ENCODE measurements at regions not wholly inside any gene's neighbourhood (a gene's known extent, or its start where the extent isn't known, plus 50 kb on each side); places are given as distances from the start of the nearest gene placed in this dataset.
"Not testable (repeated sequence)": the region's sequence is repeated elsewhere in the genome, so short reads cannot be mapped to it uniquely, and the experiment has no call there.

DNA sequence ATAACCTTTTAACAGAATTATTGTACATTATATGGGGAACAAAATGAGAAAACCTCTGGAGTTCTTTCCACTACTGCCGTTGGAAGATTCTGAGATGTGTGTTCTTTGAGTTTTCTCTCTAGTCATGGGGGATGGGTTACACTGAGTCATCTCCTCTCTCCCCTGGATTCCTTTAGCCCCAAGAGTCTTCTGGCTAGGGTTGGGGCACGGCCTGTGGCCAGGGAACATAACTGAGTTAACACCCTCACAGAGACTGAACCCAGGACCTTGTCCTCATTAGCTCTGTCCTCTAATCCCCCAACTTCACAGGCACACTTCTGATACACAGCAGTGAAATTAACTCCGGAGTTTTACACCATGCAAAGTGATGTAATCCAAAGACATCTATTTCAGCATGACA, 142.3 kb upstream of the F9 start:
- H3K27ac ChIP-seq = no peak overlapping the region
- TF ChIP-seq, protein P1, sequence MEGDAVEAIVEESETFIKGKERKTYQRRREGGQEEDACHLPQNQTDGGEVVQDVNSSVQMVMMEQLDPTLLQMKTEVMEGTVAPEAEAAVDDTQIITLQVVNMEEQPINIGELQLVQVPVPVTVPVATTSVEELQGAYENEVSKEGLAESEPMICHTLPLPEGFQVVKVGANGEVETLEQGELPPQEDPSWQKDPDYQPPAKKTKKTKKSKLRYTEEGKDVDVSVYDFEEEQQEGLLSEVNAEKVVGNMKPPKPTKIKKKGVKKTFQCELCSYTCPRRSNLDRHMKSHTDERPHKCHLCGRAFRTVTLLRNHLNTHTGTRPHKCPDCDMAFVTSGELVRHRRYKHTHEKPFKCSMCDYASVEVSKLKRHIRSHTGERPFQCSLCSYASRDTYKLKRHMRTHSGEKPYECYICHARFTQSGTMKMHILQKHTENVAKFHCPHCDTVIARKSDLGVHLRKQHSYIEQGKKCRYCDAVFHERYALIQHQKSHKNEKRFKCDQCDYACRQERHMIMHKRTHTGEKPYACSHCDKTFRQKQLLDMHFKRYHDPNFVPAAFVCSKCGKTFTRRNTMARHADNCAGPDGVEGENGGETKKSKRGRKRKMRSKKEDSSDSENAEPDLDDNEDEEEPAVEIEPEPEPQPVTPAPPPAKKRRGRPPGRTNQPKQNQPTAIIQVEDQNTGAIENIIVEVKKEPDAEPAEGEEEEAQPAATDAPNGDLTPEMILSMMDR (IDR thresholded peaks at IDR 0.05) = no peak
- no peak for DNase-seq (ENCODE audit: low spot score)
- no peak overlapping the region for H3K4me3 ChIP-seq

DNA sequence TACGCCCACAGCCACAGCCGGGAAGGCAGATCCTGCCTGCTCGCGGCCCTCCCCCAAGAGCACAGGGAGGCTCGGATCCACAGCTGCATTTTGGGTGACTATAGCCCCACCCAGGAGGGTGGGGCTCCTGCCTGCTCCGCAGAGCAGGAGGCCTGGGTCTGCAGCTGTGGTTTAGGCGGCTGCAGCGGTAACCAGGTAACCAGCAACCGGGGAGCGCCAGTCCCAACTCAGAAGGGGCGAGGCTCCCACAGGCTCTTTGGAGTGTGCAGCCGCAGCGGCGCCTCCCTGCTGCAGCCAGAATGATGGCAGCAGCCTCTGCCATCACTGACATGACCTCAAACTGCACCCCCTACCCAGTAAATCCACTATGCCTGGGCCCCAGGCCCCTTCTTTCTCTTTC, 148.0 kb upstream of the F9 start:
- no peak for DNase-seq (ENCODE audit: low spot score)
- TF ChIP-seq, protein P1 (IDR thresholded peaks at IDR 0.05) = no peak
- Histone ChIP-seq H3K27ac (no peak overlapping the region), H3K4me3 (no peak overlapping the region)

DNA sequence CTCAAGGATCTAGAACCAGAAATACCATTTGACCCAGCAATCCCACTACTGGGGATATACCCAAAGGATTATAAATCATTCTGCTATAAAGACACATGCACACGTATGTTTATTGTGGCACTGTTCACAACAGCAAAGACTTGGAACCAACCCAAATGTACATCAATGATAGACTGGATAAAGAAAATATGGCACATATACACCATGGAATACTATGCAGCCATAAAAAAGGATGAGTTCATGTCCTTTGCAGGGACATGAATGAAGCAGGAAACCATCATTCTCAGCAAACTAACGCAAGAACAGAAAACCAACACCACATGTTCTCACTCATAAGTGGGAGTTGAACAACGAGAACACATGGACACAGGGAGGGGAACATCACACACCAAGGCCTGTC, 154.0 kb upstream of the F9 start:
- H3K27ac ChIP-seq; DNase-seq (ENCODE audit: low spot score); H3K4me3 ChIP-seq: not testable (repeated sequence)

DNA sequence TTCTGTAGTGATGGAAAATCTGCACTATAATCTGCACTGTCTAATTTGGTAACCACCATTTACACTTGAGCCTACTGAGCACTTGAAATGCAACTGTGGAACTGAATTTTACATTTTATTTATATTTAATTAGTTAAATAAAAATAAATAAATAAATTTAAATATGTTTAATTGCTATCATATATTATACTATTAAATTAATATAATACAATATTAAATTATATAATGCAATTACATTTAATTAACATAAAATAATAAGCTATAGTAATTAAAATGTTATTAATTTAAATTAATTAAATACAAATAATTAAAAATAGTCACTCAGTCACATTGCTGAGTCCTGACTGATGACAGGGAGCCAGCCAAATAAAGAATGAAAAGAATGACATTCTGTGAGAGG, 170.2 kb upstream of the F9 start:
- no peak overlapping the region for H3K4me3 ChIP-seq
- no peak for DNase-seq (ENCODE audit: low spot score)
- TF ChIP-seq, protein P1 (IDR thresholded peaks at IDR 0.05) = no peak
- H3K27ac ChIP-seq = no peak overlapping the region

DNA sequence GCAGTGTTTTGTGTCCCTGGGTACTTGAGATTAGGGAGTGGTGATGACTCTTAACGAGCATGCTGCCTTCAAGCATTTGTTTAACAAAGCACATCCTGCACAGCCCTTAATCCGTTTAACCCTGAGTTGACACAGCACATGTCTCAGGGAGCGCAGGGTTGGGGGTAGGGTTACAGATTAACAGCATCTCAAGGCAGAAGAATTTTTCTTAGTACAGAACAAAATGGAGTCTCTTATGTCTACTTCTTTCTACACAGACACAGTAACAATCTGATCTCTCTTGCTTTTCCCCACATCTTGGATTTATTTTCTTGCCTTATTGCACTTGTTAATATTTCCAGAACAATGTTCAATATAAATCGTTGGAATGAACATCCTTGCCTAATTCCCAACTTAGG, 187.9 kb upstream of the F9 start:
- H3K27ac ChIP-seq; H3K4me3 ChIP-seq; DNase-seq (ENCODE audit: low spot score): not testable (repeated sequence)

DNA sequence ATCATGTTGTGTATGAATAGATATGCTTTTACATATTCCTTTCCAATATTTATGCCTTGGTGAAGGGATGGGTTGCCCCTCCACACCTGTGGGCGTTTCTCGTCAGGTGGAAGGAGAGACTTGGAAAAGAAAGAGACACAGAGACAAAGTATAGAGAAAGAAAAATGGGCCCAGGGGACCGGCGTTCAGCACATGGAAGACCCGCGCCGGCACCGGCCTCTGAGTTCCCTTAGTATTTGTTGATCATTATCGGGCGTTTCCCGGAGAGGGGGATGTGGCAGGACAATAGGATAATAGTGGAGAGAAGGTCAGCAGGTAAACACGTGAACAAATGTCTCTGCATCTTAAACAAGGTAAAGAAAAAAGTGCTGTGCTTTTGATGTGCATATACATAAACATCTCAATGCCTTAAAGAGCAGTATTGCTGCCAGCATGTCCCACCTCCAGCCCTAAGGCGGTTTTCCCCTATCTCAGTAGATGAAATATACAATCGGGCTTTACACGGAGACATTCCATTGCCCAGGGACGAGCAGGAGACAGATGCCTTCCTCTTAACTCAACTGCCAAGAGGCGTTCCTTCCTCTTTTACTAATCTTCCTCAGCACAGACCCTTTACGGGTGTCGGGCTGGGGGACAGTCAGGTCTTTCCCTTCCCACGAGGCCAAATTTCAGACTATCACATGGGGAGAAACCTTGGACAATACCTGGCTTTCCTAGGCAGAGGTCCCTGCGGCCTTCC, 188.5 kb upstream of the F9 start:
- H3K27ac ChIP-seq; DNase-seq (ENCODE audit: low spot score); H3K4me3 ChIP-seq: not testable (repeated sequence)

DNA sequence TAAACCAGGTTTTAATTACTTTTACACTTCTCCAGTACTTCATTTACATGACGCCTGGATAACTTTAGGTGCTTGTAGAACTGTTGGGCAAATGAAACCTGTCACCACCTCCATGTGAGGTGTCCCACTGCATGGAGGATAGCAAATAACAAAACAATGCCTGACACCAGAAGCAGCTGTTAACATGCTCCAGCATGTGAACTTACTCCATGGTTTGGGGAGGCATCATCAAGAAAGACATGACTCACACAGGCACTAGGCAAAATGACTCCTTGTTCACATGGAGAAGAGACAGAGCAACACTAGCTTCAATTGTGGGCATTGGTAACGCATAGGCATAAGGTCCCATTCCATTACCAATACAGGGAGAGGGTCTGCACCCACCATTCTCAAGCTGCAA, 198.1 kb upstream of the F9 start:
- Histone ChIP-seq H3K27ac (no peak overlapping the region), H3K4me3 (no peak overlapping the region)
- TF ChIP-seq, protein P1 (IDR thresholded peaks at IDR 0.05) = no peak
- DNase-seq (ENCODE audit: low spot score) = no peak

DNA sequence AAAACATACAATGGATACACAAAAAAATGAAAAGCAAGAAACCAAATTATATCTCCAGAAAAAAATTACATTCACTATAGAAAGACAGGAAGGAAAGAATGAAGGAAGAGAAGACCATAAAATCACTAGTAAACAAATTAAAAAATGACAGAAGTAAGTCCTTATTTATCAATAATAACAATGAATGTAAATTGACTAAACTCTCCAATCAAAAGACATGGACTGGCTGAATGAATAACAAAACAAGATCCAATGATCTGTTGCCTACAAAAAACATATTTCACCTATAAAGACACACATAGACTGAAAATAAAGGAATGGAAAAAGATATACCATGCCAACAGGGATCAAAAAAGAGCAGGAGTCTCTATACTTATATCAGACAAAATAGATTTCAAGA, 203.2 kb upstream of the F9 start:
- H3K4me3 ChIP-seq = no peak overlapping the region
- DNase-seq (ENCODE audit: low spot score) = no peak
- H3K27ac ChIP-seq = no peak overlapping the region
- TF ChIP-seq, protein P1 (IDR thresholded peaks at IDR 0.05) = no peak

DNA sequence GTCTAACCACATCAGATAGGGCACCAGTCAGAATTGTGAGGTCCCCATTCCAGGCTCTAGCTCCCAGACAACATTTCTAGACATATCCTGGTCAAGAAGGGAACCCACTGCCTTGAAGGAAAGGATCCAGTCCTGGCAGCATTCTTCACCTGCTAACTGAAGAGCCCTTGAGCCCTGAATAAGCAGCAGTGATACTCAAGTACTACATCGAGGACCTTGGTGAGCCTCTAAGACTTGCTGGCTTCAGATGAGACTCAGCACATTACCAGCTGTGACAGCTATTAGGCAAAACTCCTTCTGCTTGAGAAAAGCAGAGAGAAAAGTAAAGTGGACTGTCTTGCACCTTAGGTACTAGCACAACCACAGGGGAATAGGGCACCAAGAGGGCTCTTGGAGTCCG, 205.8 kb upstream of the F9 start:
- no peak overlapping the region for H3K27ac ChIP-seq
- TF ChIP-seq, protein P1 (IDR thresholded peaks at IDR 0.05) = no peak
- no peak overlapping the region for H3K4me3 ChIP-seq
- DNase-seq (ENCODE audit: low spot score) = no peak

DNA sequence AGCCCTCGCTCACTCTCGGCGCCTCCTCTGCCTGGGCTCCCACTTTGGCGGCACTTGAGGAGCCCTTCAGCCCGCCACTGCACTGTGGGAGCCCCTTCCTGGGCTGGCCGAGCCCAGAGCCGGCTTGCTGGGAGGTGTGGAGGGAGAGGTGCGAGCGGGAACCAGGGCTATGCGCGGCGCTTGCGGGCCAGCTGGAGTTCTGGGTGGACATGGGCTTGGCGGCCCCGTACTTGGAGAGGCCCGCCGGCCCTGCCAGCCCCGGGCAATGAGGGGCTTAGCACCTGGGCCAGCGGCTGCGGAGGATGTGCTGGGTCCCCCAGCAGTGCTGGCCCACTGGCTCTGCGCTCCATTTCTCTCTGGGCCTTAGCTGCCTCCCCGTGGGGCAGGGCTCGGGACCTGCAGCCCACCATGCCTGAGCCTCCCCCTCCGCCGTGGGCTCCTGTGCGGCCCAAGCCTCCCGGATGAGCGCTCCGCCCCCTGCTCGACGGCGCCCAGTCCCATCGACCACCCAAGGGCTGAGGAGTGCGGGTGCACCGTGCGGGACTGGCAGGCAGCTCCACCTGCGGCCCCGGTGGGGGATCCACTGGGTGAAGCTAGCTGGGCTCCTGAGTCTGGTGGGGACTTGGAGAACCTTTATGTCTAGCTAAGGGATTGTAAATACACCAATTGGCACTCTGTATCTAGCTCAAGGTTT, 209.7 kb upstream of the F9 start:
- DNase-seq (ENCODE audit: low spot score); H3K27ac ChIP-seq: not testable (repeated sequence)

DNA sequence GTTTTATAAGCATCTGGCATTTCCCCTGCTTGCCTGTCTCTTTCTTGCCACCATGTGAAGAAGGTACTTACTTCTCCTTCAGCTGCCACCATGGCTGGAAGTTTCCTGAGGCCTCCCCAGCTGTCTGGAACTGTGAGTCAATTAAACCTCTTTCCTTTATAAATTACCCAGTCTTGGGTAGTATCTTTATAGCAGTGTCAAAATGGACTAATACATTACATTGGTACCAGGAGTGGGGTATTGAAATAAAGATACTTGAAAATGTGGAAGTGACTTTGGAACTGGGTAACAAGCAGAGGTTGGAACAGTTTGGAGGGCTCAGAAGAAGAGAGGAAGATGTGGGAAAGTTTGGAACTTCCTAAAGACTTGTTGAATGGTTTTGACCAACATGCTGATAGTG, 223.9 kb upstream of the F9 start:
- not testable (repeated sequence) for DNase-seq (ENCODE audit: low spot score); H3K4me3 ChIP-seq; H3K27ac ChIP-seq

More for the DNA sequence above, 209.7 kb upstream of the F9 start:
- not testable (repeated sequence) for H3K4me3 ChIP-seq
